GM12875 (cell line): ENCODE measurements at regions not wholly inside any gene's neighbourhood (a gene's known extent, or its start where the extent isn't known, plus 50 kb on each side); places are given as distances from the start of the nearest gene placed in this dataset.
"Not testable (repeated sequence)": the region's sequence is repeated elsewhere in the genome, so short reads cannot be mapped to it uniquely, and the experiment has no call there.

Experiments used
- H3K4me3 ChIP-seq: one replicate; pipeline ENCODE4 v1.5.1; 2011; ENCODE audit warnings: low read depth, low read length, control low read depth
- CTCF ChIP-seq: IDR thresholded peaks from 2 replicates; pipeline ENCODE4 v1.5.1; 2011; ENCODE audit warnings: low read depth, mild to moderate bottlenecking, control low read depth, inconsistent platforms, low read length, moderate library complexity, borderline replicate concordance; ENCODE audit not compliant: insufficient read depth

GRCh38 chrX:109184506-109185139 is 297.3 kb downstream of the GUCY2F start:
- TF ChIP-seq CTCF: no peak
- H3K4me3 ChIP-seq: no peak overlapping the region

GRCh38 chrX:109172091-109172602 is 309.7 kb downstream of the GUCY2F start:
- TF ChIP-seq CTCF: no peak
- H3K4me3 ChIP-seq: no peak overlapping the region

GRCh38 chrX:109155161-109155560 is 326.7 kb downstream of the GUCY2F start:
- no peak overlapping the region for H3K4me3 ChIP-seq
- no peak for TF ChIP-seq CTCF

GRCh38 chrX:109144173-109144572 is 337.7 kb downstream of the GUCY2F start:
- H3K4me3 ChIP-seq: not testable (repeated sequence)

- no peak for TF ChIP-seq CTCF
Measured at GRCh38 chrX:109140463-109140862, 341.4 kb downstream of the GUCY2F start.

GRCh38 chrX:109134777-109135176 is 347.1 kb downstream of the GUCY2F start:
- H3K4me3 ChIP-seq: no peak overlapping the region

More at GRCh38 chrX:109140463-109140862, 341.4 kb downstream of the GUCY2F start:
- no peak overlapping the region for H3K4me3 ChIP-seq

GRCh38 chrX:109125304-109125703 is 356.6 kb downstream of the GUCY2F start:
- no peak for TF ChIP-seq CTCF
- no peak overlapping the region for H3K4me3 ChIP-seq

More at GRCh38 chrX:109134777-109135176, 347.1 kb downstream of the GUCY2F start:
- no peak for TF ChIP-seq CTCF
